Jurkat, Clone E6-1 (cell line): ENCODE measurements at regions not wholly inside any gene's neighbourhood (a gene's known extent, or its start where the extent isn't known, plus 50 kb on each side); places are given as distances from the start of the nearest gene placed in this dataset.

Source experiments
- DNase-seq: peaks from one replicate; pipeline ENCODE4 v3.0.0-alpha.2; 2011; ENCODE audit warnings: low read depth, low spot score
- H3K4me3 ChIP-seq: 2 replicates; pipeline ENCODE4 v1.5.1; 2011; ENCODE audit warnings: mild to moderate bottlenecking, low read length, control low read depth, moderate library complexity

GRCh38 chr13:97559030-97559429 is 125.1 kb downstream of the RAP2A start:
- no peak overlapping the region for H3K4me3 ChIP-seq
- no peak for DNase-seq

DNA sequence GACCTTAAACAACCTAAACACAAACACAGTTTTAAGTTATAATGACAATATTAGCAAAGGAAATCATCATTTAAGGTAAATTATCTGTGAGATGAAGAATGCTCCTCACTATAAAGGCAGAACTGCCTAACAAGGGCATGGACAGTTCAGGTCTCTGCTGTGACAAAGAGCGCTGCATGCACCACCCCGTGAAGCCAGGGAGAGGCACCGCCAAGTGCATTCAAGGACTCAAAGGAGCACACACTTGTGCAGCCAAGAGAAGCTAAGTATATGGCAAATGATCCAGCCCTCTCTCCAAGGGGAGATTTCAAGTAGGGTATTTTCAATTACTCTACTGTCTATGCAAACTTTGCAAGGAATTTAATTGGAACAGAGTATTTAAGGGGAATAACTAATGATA is 126.0 kb downstream of the RAP2A start:
- H3K4me3 ChIP-seq = no peak overlapping the region
- no peak for DNase-seq

DNA sequence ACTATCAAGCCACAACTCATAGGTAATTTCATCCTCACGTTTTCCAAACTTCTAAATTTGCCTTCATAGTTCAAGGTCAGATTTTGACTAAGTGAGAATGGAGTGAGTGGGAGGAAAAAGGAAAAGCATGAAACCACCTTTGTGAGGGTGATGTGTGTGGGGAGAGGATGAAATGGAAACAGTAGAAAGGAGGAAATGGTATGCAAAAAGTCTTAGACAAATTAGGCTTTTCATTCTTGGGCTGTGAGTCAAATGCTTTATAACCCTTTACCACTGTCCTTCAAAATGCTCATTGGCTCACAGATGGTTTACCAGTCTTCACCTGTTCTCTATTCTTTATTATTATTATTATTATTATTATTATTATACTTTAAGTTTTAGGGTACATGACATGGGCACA is 127.2 kb downstream of the RAP2A start:
- H3K4me3 ChIP-seq = no peak overlapping the region
- no peak for DNase-seq

- no peak overlapping the region for H3K4me3 ChIP-seq
- no peak for DNase-seq
These were observed 129.0 kb downstream of the RAP2A start for GRCh38 chr13:97562962-97563361.

- no peak overlapping the region for H3K4me3 ChIP-seq
- no peak for DNase-seq
These were observed 131.0 kb downstream of the RAP2A start for GRCh38 chr13:97564956-97565355.

DNA sequence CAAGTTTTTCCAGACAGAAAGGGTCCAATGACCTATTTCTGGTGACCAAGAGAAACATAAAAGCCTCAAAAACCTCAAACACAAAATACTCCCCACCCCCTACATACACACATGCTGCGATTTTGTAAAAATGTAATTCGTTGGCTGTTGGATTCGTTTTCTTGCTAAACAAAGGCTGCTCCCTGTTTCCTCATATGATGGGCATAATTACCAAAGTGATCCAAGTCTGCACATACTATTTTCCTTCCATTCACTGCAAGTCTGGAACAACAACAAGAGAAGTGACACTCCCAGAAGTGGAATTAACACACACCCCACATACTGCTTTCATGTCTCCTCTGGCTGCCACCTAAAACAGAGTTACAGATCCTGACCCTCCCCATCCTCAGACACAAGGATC is 131.9 kb downstream of the RAP2A start:
- DNase-seq = no peak
- H3K4me3 ChIP-seq = no peak overlapping the region

GRCh38 chr13:97566907-97567306 is 132.9 kb downstream of the RAP2A start:
- no peak for DNase-seq
- H3K4me3 ChIP-seq = no peak overlapping the region

GRCh38 chr13:97567510-97568243 is 133.7 kb downstream of the RAP2A start:
- DNase-seq = no peak
- H3K4me3 ChIP-seq = no peak overlapping the region

DNA sequence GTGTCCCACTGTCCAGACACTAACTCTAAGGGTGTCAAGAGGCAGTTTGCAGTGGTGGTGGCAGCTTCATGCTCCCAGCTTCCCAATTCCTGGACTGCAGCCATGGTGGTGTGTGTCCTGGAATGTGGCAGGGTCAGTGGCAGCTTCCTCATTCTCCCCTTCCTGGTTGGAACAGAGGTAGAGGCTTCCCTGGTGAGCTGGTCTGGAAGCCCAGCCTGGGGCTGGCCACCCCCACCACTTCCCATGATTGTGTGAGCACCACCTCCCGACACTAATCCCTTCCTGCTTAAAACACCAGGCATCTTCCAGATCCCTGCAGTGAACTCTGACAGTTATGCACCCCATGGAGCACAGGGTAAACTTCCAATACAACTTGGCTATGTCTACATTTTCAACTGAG is 134.9 kb downstream of the RAP2A start:
- no peak overlapping the region for H3K4me3 ChIP-seq
- DNase-seq = no peak

DNA sequence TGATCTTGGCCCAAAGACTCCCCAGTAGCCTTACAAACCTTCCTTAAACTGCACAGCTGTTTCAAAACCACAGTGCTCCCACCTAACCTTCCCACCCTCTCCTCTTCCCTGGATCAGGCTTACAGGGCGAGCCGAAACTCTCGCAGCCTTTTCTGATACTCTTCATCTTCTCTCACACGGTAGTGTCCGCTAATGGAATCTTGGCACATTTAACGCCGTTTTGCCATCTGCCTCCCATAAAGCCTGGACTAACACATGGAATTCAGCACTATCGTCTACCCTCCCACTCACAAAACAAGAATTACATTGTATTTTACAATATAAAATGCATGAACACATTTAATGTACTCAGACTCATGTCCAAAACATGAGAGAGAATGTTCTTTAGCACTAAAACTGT is 135.9 kb downstream of the RAP2A start:
- no peak overlapping the region for H3K4me3 ChIP-seq
- DNase-seq = no peak

- H3K4me3 ChIP-seq = no peak overlapping the region
- DNase-seq = no peak
These were observed 136.5 kb downstream of the RAP2A start for GRCh38 chr13:97570442-97570841.

DNA sequence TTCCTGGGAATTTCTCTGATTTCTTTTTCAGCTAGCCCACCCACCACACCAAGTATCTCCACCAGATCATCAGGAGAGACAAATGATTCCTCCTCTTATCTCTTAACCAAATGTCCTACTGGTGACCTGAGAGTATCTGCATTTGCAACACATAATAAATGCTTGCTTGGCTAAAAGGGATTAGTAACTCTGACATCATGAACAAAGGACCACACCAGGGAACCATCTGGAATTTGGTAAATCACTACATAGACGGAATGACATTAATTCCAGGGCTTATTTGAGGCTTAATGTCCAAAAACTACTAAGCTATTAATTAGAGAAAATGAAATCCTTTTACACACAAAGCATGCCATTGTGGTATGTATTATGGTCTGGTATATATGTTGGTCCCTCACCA is 139.0 kb downstream of the RAP2A start:
- no peak overlapping the region for H3K4me3 ChIP-seq
- no peak for DNase-seq

GRCh38 chr13:97574926-97575325 is 141.0 kb downstream of the RAP2A start:
- DNase-seq = no peak
- H3K4me3 ChIP-seq = no peak overlapping the region

- no peak overlapping the region for H3K4me3 ChIP-seq
- no peak for DNase-seq
These were observed 143.1 kb downstream of the RAP2A start for GRCh38 chr13:97577026-97577425.

DNA sequence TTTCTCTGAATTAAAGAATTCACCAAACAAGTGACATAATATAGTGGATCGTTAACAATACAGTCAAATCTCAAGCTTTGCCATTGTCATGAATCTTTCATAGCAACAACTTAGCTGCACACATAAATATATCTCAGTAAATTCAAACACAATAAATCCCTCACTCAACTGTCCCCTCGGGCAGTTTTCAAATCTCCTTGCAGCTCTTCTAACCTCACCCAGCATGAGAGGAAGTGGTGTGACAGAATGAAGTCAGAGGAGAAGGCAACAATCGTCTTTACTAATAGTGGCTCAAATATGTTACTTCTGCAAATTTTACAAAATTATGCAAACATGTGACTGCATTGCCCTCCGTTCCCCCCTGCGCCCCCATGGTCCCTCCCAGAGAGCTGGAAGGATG is 148.2 kb downstream of the RAP2A start:
- no peak for DNase-seq
- no peak overlapping the region for H3K4me3 ChIP-seq

- no peak for DNase-seq
- H3K4me3 ChIP-seq = no peak overlapping the region
These were observed 150.0 kb downstream of the RAP2A start for GRCh38 chr13:97583907-97584497.

- H3K4me3 ChIP-seq = no peak overlapping the region
- no peak for DNase-seq
These were observed 153.0 kb downstream of the RAP2A start for GRCh38 chr13:97586941-97587340.

DNA sequence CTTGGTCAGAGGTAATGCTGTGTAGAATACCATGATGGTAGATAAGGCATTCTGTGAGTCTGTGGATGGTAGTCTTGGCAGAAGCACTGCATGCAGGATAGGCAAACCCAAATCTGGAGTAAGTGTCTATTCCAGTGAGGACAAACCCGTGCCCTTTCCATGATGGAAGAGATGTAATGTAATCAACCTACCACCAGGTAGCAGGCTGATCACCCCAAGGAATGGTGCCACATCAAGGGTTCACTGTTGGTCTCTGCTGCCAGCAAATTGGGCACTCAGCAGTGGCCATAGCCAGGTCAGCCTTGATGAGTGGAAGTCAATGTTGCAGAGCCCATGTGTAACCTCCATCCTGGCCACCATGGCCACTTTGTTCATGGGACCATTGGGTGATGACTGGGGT is 155.0 kb downstream of the RAP2A start:
- no peak overlapping the region for H3K4me3 ChIP-seq
- no peak for DNase-seq

DNA sequence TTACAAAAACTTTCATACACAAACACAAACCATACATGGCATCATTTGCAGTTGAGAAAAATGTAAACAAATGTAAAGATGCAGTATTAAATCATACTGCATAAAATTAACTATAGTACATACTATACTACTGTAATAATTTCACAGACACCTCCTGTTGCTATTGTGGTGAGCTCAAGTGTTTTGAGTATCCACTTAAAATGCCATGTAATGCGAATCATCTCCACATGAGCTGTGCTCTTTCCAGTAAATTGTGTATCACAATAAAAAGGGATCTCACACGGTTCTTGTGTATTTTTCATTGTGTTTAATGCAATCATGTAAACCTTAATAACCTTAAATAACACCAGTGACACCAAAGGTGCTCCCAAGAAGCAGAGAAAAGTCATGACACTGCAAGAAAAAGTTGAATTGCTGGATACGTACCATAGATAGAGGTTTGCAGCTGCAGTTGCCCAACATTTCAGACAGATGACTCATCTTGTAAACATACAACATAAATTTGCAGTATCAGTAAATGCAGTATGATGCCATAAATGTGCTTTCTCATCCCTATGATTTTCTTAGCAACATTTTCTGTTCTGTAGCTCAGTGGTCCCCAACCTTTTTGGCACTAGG is 166.6 kb downstream of the RAP2A start:
- no peak overlapping the region for H3K4me3 ChIP-seq
- DNase-seq = no peak

- H3K4me3 ChIP-seq = no peak overlapping the region
- no peak for DNase-seq
These were observed 181.3 kb downstream of the RAP2A start for GRCh38 chr13:97615266-97615665.

GRCh38 chr13:97616385-97616784 is 182.4 kb downstream of the RAP2A start:
- no peak for DNase-seq
- H3K4me3 ChIP-seq = no peak overlapping the region
